ENCODE measurements at regions not wholly inside any gene's neighbourhood (a gene's known extent, or its start where the extent isn't known, plus 50 kb on each side); places are given as distances from the start of the nearest gene placed in this dataset.

DNA sequence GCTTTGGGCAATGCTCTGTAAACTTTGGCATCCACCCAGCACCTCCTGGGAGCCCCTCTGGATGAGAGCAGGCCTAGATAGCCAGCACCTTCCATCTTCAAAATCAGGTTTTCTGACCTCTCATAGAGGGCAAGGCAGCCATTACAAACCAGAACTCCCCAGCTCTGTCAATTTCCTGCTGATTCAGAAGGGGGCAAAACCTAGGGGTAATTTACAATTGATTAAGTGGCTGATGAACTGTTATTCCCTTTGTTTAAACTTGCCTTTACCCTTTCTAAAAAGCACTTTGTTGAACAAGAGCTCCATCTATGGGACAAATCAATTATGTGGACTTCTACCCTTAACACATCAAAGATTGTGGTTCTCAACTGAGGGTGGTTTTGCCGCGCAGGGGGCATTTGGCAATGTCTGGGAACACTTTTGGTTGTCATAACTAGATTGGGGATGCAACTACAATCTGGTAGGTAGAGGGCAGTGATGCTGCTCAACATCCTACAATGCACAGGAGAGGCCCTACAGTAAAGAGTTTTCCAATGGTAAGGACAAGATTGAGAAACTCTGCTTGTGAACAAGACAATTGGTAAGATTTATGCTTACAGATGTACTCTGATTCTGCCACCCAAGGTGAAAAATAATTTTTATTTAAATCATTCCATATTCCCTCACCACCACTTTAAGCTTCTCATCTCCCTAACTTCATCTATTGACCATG is 184.1 kb downstream of the MARCHF11 start:
- Histone ChIP-seq H3K4me3 (no peak overlapping the region), H3K27me3 (no peaks in the 10 kb centered on the region), H3K9me3 (ENCODE audit: low read depth) (no peaks in the 10 kb centered on the region), H3K4me1 (ENCODE audit: low read depth) (peaks cover 8% of the 10 kb centered on the region), H3K36me3 (no peaks in the 10 kb centered on the region), H3K27ac (no peak overlapping the region)
- DNase-seq (ENCODE audit: low read depth in 1 of 2, low spot score in 1 of 2) = peak; percentile 54 to 64
- TF ChIP-seq, protein P1, sequence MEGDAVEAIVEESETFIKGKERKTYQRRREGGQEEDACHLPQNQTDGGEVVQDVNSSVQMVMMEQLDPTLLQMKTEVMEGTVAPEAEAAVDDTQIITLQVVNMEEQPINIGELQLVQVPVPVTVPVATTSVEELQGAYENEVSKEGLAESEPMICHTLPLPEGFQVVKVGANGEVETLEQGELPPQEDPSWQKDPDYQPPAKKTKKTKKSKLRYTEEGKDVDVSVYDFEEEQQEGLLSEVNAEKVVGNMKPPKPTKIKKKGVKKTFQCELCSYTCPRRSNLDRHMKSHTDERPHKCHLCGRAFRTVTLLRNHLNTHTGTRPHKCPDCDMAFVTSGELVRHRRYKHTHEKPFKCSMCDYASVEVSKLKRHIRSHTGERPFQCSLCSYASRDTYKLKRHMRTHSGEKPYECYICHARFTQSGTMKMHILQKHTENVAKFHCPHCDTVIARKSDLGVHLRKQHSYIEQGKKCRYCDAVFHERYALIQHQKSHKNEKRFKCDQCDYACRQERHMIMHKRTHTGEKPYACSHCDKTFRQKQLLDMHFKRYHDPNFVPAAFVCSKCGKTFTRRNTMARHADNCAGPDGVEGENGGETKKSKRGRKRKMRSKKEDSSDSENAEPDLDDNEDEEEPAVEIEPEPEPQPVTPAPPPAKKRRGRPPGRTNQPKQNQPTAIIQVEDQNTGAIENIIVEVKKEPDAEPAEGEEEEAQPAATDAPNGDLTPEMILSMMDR (IDR thresholded peaks at IDR 0.05; ENCODE audit: low read depth, low read length) = peak; percentile 66

- Histone ChIP-seq H3K36me3 (no peaks in the 10 kb centered on the region), H3K9me3 (ENCODE audit: low read depth) (no peaks in the 10 kb centered on the region), H3K4me3 (no peak overlapping the region), H3K27ac (no peak overlapping the region), H3K4me1 (ENCODE audit: low read depth) (peaks cover 8% of the 10 kb centered on the region), H3K27me3 (no peaks in the 10 kb centered on the region)
- DNase-seq (ENCODE audit: low read depth in 1 of 2, low spot score in 1 of 2) = peak; percentile 24 to 31
- TF ChIP-seq, protein P1 (IDR thresholded peaks at IDR 0.05; ENCODE audit: low read depth, low read length) = peak; percentile 44
These were observed 185.7 kb downstream of the MARCHF11 start for GRCh38 chr5:15993919-15994318.

DNA sequence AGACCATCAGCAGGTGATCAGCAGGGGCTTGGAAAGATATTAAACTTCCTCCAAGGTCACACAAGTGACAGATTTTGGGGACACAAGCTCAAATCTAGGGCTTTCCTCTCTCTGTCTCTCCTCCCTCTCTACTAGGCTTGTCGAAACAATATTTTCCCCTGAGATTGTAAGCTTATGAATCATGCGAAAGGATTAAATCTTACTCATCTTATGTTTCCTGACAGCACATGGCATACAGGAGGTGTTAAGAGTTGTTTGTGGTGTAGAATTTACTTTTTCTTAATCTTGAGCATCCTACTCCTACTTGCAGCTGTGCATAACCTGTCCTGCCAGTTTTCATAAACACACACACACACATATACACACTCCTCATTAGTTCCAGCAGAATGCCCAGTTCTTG is 186.3 kb downstream of the MARCHF11 start:
- TF ChIP-seq, protein P1 (IDR thresholded peaks at IDR 0.05; ENCODE audit: low read depth, low read length) = no peak
- DNase-seq (ENCODE audit: low read depth in 1 of 2, low spot score in 1 of 2) = peak in 1 of 2 donors; percentile 41
- peaks cover 8% of the 10 kb centered on the region for H3K4me1 ChIP-seq (ENCODE audit: low read depth)
- H3K27ac ChIP-seq = no peak overlapping the region
- H3K27me3 ChIP-seq = no peaks in the 10 kb centered on the region
- H3K9me3 ChIP-seq (ENCODE audit: low read depth) = no peaks in the 10 kb centered on the region
- no peak overlapping the region for H3K4me3 ChIP-seq
- H3K36me3 ChIP-seq = no peaks in the 10 kb centered on the region

DNA sequence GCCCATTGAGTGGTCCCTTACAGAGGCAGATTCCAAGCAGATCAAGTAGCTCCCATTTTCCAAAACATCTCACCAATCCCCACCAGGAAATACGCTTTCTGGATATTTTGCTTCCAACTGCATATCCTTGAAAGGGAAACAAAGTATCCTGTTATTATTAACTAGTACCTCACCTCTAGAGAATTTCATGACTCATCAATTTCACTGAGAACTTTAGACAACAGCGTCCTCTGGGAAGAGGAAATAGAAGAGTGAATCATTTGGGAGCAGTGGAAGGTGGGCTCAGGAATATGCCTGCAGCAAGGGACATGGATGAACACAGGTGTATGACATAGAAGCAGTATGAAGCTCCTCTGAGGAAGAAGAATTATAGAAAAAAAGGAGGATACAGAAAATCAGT is 186.7 kb downstream of the MARCHF11 start:
- Histone ChIP-seq H3K4me1 (ENCODE audit: low read depth) (peaks cover 8% of the 10 kb centered on the region), H3K9me3 (ENCODE audit: low read depth) (no peaks in the 10 kb centered on the region), H3K36me3 (no peaks in the 10 kb centered on the region), H3K27me3 (no peaks in the 10 kb centered on the region), H3K4me3 (no peak overlapping the region), H3K27ac (no peak overlapping the region)
- TF ChIP-seq, protein P1 (IDR thresholded peaks at IDR 0.05; ENCODE audit: low read depth, low read length) = peak; percentile 23
- DNase-seq (ENCODE audit: low read depth in 1 of 2, low spot score in 1 of 2) = peak in 1 of 2 donors; percentile 59

GRCh38 chr5:15991586-15991985 is 188.0 kb downstream of the MARCHF11 start:
- H3K27ac ChIP-seq = no peak overlapping the region
- H3K4me3 ChIP-seq = no peak overlapping the region
- H3K4me1 ChIP-seq (ENCODE audit: low read depth) = peaks cover 8% of the 10 kb centered on the region
- TF ChIP-seq, protein P1 (IDR thresholded peaks at IDR 0.05; ENCODE audit: low read depth, low read length) = no peak
- no peaks in the 10 kb centered on the region for H3K36me3 ChIP-seq
- DNase-seq (ENCODE audit: low read depth in 1 of 2, low spot score in 1 of 2) = no peak
- H3K27me3 ChIP-seq = no peaks in the 10 kb centered on the region
- no peaks in the 10 kb centered on the region for H3K9me3 ChIP-seq (ENCODE audit: low read depth)

Measured in cardiac muscle cell (in vitro differentiated cells and primary cell).